VCaP (cell line): ENCODE measurements at regions not wholly inside any gene's neighbourhood (a gene's known extent, or its start where the extent isn't known, plus 50 kb on each side); places are given as distances from the start of the nearest gene placed in this dataset.

ENCODE experiments used
- H3K27ac ChIP-seq: fragments of 450-650 bp; 2 replicates; pipeline ENCODE4 v1.5.1; 2017
- CTCF ChIP-seq: fragments of 450-650 bp; conservative IDR thresholded peaks from 2 replicates; pipeline ENCODE4 v1.5.1; 2017; ENCODE audit warnings: mild to moderate bottlenecking, moderate library complexity

DNA sequence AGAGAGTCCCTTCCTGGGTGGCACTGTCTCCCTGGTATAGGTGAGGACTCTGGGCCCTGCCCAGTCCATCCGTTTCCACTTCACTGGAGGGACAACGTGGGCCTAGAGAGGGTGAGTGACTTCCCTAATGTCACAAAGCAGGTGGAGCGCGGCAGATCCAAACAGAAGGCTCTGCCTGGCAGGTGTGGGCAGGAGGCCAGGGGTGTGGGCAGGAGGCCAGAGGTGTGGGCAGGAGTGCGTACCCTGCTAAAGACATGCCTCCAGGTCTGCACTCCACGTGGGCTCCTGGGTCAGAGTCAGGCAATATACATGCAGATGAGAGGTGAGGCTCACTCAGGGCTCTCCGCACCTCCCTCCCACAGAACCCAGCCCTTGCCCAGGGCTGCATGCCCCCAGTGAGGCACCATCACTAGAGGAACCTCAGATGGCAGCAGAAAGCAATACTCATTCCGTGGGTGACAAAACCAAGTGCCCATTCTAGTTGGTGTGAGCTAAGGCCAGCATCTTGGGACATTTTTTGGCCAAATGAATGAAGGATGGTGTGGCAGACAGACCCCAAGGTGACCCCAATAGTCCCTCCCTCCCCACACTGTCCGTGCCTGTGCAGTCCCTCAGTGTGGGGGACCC lies 271.6 kb upstream of the RTL1 start:
- no peak for TF ChIP-seq CTCF

DNA sequence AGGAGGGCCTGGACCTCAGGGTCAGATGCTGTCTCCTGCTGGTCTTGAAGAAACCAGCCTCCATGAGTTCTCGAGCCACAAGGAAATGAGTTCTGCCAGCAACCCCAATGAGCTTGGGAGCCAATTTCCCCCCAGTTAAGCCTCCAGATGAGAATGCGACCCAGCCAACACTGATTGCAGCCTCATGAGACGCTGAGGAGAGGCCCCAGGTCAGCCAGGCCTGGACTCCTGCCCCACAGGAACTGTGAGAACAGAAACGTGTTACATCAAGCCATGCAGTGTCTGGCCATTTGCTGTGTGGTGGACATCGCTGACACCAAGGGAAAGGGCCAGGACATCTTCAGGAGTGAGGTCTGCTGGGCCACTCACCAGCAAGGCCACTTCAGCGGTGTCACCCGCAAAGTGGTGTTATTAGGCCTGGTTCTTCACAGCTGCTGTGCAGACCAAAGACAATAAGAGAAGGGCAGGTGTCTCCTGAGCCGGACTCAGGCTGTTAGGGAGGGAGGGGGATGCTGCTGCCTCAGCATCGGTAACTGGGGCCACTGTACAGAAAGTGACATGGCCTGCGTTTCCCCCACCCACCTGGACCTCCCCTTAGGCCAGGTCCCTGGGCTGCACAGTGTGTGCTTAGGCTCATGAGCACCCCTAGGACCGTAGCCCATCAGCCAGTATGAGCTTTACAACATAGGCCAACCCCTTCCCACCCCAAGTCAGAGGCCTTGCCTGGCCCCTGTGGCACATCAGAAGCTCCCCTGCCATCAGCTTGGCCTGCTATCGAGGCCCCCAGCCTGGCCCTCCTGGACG lies 272.4 kb upstream of the RTL1 start:
- no peak overlapping the region for H3K27ac ChIP-seq
- no peak for TF ChIP-seq CTCF

More for the DNA sequence above, 271.6 kb upstream of the RTL1 start:
- no peak overlapping the region for H3K27ac ChIP-seq

DNA sequence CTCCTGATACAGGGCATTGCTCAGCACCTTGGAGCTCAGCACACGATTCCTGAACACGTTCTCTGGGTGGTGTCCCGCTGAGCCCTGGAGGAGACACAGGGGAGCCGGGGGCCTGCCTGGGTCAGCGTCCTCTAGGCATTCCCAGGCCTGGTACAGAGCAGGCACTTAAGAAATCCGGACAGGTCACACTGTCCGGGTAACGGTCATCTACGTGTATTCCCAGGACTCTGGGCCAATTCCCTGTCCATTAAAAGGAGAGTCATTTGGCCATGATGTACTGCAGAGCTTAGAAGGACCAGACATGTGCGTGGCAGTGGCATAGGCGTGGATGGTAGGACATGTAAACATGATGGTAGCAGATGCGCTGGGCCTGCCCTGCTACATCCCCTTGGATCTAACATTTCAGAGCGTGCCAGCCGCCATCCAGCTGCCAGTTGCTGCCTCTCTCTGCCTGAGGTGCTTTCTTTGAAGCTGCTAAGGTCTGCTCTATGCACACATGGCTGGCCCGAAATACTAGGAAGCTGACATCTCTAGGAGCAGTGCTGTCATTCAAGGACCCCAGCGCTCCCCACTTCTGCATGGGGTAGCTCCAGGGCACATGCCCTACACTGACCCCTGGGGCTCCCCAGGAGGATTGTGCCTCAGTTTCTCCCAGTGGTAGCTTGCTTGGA lies 273.1 kb upstream of the RTL1 start:
- TF ChIP-seq CTCF = no peak
- H3K27ac ChIP-seq = no peak overlapping the region

GRCh38 chr14:101177301-101177971 lies 273.9 kb upstream of the RTL1 start:
- no peak for TF ChIP-seq CTCF
- H3K27ac ChIP-seq = no peak overlapping the region

- H3K27ac ChIP-seq = no peak overlapping the region
- TF ChIP-seq CTCF = no peak
Observed at GRCh38 chr14:101178184-101179072, 274.9 kb upstream of the RTL1 start.

DNA sequence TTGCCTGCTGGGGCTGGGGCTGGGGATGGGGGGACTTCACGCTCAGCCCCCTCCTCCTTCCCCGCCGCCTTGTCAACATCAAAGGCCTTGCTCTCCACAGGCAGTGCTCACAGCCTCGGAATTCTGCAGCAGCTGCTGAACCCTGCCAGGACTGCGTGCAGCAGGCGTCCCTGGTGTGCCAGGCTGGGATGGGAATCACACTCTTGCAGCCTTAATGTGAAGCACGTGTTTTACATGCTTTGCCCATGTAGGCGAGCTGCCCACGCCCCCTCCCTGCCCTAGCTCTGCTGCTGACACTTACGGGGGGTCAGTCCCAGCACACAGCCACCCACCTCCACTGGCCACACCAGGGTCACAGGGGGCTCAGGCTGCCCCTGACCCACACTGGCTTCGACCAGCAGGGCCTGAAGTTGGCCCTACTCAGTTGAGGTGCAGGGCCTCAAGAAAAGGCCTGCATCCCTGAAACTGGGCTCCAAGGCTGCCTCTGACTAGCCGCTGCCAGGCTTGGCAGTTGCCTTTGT lies 276.2 kb upstream of the RTL1 start:
- H3K27ac ChIP-seq = no peak overlapping the region
- no peak for TF ChIP-seq CTCF
